ENCODE measurements at regions not wholly inside any gene's neighbourhood (a gene's known extent, or its start where the extent isn't known, plus 50 kb on each side); places are given as distances from the start of the nearest gene placed in this dataset.

DNA sequence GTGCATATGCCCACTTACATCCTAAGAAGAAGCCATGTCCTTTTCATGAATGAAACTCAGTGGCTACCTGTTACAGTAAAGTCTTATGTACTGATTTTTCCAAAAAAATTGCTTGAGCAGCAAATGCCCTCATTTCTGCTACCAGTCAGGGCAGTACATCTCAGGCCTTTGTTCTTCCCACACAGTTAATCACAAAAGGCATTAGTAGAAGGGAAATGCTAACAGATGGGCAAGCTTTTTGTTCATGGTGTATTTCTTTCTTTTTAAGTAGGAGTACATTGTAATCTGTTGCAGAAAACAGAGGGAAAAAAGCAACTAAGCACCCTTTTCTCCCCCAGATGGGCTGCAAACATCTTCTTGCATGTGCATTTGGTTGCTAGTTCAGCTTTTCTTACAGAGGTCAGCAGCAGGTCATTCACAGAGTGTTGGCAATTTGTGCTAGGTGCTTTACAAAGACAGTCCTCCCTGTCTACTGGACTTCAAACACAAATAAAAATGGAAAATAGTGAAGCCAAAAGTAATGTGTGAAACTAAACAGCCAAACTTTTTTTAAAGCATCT, 373.4 kb downstream of the PRDM5 start:
- Mint-ChIP-seq H3K27me3 (ENCODE audit: insufficient read depth, unreplicated experiment) (no peaks in the 10 kb centered on the region), H3K27ac (ENCODE audit: low read depth, unreplicated experiment) (no peak overlapping the region), H3K36me3 (ENCODE audit: insufficient read depth, unreplicated experiment) (no peaks in the 10 kb centered on the region), H3K4me1 (ENCODE audit: insufficient read depth, unreplicated experiment) (no peaks in the 10 kb centered on the region), H3K9me3 (ENCODE audit: unreplicated experiment) (peaks cover 6% of the 10 kb centered on the region), H3K4me3 (ENCODE audit: unreplicated experiment) (no peak overlapping the region)
- ChIA-PET CTCF (interaction anchor here (0.7 kb wide), 1 partner anchor 13 kb away, joined by 3 read pairs; no protein-coding TSS in a partner anchor), POLR2A (interaction anchor here (0.6 kb wide), 1 partner anchor 311 kb away, joined by 3 read pairs; no protein-coding TSS in a partner anchor)
- no TSS peak for BruUV-seq (replicated peaks)
- TF ChIP-seq, protein P1, sequence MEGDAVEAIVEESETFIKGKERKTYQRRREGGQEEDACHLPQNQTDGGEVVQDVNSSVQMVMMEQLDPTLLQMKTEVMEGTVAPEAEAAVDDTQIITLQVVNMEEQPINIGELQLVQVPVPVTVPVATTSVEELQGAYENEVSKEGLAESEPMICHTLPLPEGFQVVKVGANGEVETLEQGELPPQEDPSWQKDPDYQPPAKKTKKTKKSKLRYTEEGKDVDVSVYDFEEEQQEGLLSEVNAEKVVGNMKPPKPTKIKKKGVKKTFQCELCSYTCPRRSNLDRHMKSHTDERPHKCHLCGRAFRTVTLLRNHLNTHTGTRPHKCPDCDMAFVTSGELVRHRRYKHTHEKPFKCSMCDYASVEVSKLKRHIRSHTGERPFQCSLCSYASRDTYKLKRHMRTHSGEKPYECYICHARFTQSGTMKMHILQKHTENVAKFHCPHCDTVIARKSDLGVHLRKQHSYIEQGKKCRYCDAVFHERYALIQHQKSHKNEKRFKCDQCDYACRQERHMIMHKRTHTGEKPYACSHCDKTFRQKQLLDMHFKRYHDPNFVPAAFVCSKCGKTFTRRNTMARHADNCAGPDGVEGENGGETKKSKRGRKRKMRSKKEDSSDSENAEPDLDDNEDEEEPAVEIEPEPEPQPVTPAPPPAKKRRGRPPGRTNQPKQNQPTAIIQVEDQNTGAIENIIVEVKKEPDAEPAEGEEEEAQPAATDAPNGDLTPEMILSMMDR (IDR thresholded peaks at IDR 0.05; ENCODE audit: unreplicated experiment), result no peak
- no peak for DNase-seq (ENCODE audit: unreplicated experiment)
- intact Hi-C loops (cut with micrococcal nuclease), result no loop called here

GRCh38 chr4:120545391-120545790, 377.1 kb downstream of the PRDM5 start:
- DNase-seq (ENCODE audit: unreplicated experiment), result no peak
- no TSS peak for BruUV-seq (replicated peaks)
- no peaks in the 10 kb centered on the region for H3K4me1 Mint-ChIP-seq (ENCODE audit: insufficient read depth, unreplicated experiment)
- no peaks in the 10 kb centered on the region for H3K36me3 Mint-ChIP-seq (ENCODE audit: insufficient read depth, unreplicated experiment)
- intact Hi-C loops (cut with micrococcal nuclease), result no loop called here
- H3K9me3 Mint-ChIP-seq (ENCODE audit: unreplicated experiment), result no peaks in the 10 kb centered on the region
- H3K4me3 Mint-ChIP-seq (ENCODE audit: unreplicated experiment), result no peak overlapping the region
- POLR2A ChIA-PET, result no interaction called here
- CTCF ChIA-PET, result no interaction called here
- H3K27me3 Mint-ChIP-seq (ENCODE audit: insufficient read depth, unreplicated experiment), result no peaks in the 10 kb centered on the region
- TF ChIP-seq, protein P1 (IDR thresholded peaks at IDR 0.05; ENCODE audit: unreplicated experiment), result no peak
- H3K27ac Mint-ChIP-seq (ENCODE audit: low read depth, unreplicated experiment), result no peak overlapping the region

DNA sequence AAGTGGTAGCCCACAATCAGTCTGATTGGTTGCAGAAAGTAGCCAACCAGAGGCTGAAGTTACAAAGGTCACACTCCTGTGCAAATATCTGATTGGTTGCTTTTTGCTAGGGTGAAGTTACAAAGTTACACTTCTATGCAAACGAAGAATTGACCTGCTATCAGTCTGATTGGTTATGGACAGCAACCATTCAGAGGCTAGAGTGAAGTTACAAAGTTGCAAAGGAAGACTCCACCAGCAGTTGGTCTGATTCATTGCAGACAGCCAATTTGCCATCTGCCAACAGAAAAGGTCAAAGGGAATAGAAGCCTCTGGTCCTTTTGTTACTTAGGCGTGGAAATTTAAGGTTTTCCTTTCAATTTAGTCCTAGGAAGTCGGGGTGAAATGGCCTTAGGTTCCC, 377.7 kb downstream of the PRDM5 start:
- Mint-ChIP-seq H3K36me3 (ENCODE audit: insufficient read depth, unreplicated experiment) (no peaks in the 10 kb centered on the region), H3K4me1 (ENCODE audit: insufficient read depth, unreplicated experiment) (no peaks in the 10 kb centered on the region), H3K4me3 (ENCODE audit: unreplicated experiment) (no peak overlapping the region), H3K27me3 (ENCODE audit: insufficient read depth, unreplicated experiment) (no peaks in the 10 kb centered on the region), H3K9me3 (ENCODE audit: unreplicated experiment) (no peaks in the 10 kb centered on the region), H3K27ac (ENCODE audit: low read depth, unreplicated experiment) (no peak overlapping the region)
- TF ChIP-seq, protein P1 (IDR thresholded peaks at IDR 0.05; ENCODE audit: unreplicated experiment), result no peak
- no TSS peak for BruUV-seq (replicated peaks)
- intact Hi-C loops (cut with micrococcal nuclease), result no loop called here
- no peak for DNase-seq (ENCODE audit: unreplicated experiment)
- POLR2A ChIA-PET, result no interaction called here
- CTCF ChIA-PET, result no interaction called here

DNA sequence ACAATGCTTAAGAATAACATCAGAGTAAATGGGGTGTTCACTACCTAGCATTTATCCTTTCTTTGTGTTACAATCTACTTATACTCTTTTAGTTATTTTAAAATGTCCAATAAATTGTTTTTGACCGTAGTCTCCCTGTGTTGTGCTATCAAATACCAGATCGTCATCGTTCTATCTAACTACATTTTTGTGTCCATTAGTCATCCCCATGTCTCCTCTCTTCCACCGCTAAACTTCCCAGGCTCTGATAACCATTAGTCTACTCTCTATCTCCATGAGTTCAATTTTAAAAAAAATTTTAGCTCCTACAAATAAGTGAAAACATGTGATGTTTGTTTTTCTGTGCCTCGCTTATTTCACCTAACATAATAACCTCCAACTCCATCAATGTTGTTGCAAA, 381.9 kb downstream of the PRDM5 start:
- no peak for DNase-seq (ENCODE audit: unreplicated experiment)
- H3K9me3 Mint-ChIP-seq (ENCODE audit: unreplicated experiment), result no peaks in the 10 kb centered on the region
- ChIA-PET POLR2A (no interaction called here), CTCF (interaction anchor here (0.5 kb wide), 1 partner anchor 18 kb away, joined by 3 read pairs; no protein-coding TSS in a partner anchor)
- BruUV-seq (replicated peaks), result no TSS peak
- H3K36me3 Mint-ChIP-seq (ENCODE audit: insufficient read depth, unreplicated experiment), result no peaks in the 10 kb centered on the region
- no peak overlapping the region for H3K27ac Mint-ChIP-seq (ENCODE audit: low read depth, unreplicated experiment)
- intact Hi-C loops (cut with micrococcal nuclease), result no loop called here
- TF ChIP-seq, protein P1 (IDR thresholded peaks at IDR 0.05; ENCODE audit: unreplicated experiment), result no peak
- no peak overlapping the region for H3K4me3 Mint-ChIP-seq (ENCODE audit: unreplicated experiment)
- H3K27me3 Mint-ChIP-seq (ENCODE audit: insufficient read depth, unreplicated experiment), result no peaks in the 10 kb centered on the region
- no peaks in the 10 kb centered on the region for H3K4me1 Mint-ChIP-seq (ENCODE audit: insufficient read depth, unreplicated experiment)

All from MCF 10A (cell line).